HG03196 (cell line): ENCODE measurements at regions not wholly inside any gene's neighbourhood (a gene's known extent, or its start where the extent isn't known, plus 50 kb on each side); places are given as distances from the start of the nearest gene placed in this dataset.
"Not testable (repeated sequence)": the region's sequence is repeated elsewhere in the genome, so short reads cannot be mapped to it uniquely, and the experiment has no call there.

Source experiments
- ATAC-seq: cut with Tn5 transposase; IDR thresholded peaks from one replicate; pipeline ENCODE4 v1.9.1; 2021; ENCODE audit not compliant: unreplicated experiment

GRCh38 chr16:77060614-77061013, 130.4 kb upstream of the MON1B start:
- ATAC-seq, result no peak

- ATAC-seq, result no peak
Measured at GRCh38 chr16:77062878-77063675, 127.9 kb upstream of the MON1B start.

GRCh38 chr16:77063676-77064016, 127.3 kb upstream of the MON1B start:
- ATAC-seq, result no peak

- no peak for ATAC-seq
Measured at GRCh38 chr16:77064037-77064436, 127.0 kb upstream of the MON1B start.

- ATAC-seq, result no peak
Measured at GRCh38 chr16:77066896-77067496, 124.0 kb upstream of the MON1B start.

GRCh38 chr16:77067900-77068299, 123.1 kb upstream of the MON1B start:
- no peak for ATAC-seq

- no peak for ATAC-seq
Measured at GRCh38 chr16:77068402-77068801, 122.6 kb upstream of the MON1B start.

GRCh38 chr16:77069929-77070328, 121.1 kb upstream of the MON1B start:
- no peak for ATAC-seq

GRCh38 chr16:77070683-77071082, 120.3 kb upstream of the MON1B start:
- ATAC-seq, result no peak

GRCh38 chr16:77076839-77077238, 114.2 kb upstream of the MON1B start:
- ATAC-seq, result no peak

- ATAC-seq, result no peak
Measured at GRCh38 chr16:77077256-77077922, 113.6 kb upstream of the MON1B start.

GRCh38 chr16:77085981-77086380, 105.0 kb upstream of the MON1B start:
- ATAC-seq, result no peak

GRCh38 chr16:77090062-77090461, 100.9 kb upstream of the MON1B start:
- ATAC-seq, result no peak

- no peak for ATAC-seq
Measured at GRCh38 chr16:77093309-77093708, 97.7 kb upstream of the MON1B start.

- no peak for ATAC-seq
Measured at GRCh38 chr16:77093999-77094398, 97.0 kb upstream of the MON1B start.

- no peak for ATAC-seq
Measured at GRCh38 chr16:77111056-77111565, 79.9 kb upstream of the MON1B start.

GRCh38 chr16:77112746-77113145, 78.2 kb upstream of the MON1B start:
- ATAC-seq, result no peak

GRCh38 chr16:77113835-77114234, 77.2 kb upstream of the MON1B start:
- no peak for ATAC-seq

- not testable (repeated sequence) for ATAC-seq
Measured at GRCh38 chr16:77114361-77114760, 76.6 kb upstream of the MON1B start.

- ATAC-seq, result no peak
Measured at GRCh38 chr16:77116856-77117255, 74.1 kb upstream of the MON1B start.

- no peak for ATAC-seq
Measured at GRCh38 chr16:77117707-77118106, 73.3 kb upstream of the MON1B start.

GRCh38 chr16:77131398-77131797, 59.6 kb upstream of the MON1B start:
- no peak for ATAC-seq
